ENCODE measurements at regions not wholly inside any gene's neighbourhood (a gene's known extent, or its start where the extent isn't known, plus 50 kb on each side); places are given as distances from the start of the nearest gene placed in this dataset.

- TF ChIP-seq FOXP2 (optimal IDR thresholded peaks at IDR 0.05; ENCODE audit: borderline replicate concordance, extremely low read depth, extremely low read length, insufficient read depth) (no peak), REST (IDR thresholded peaks at IDR 0.05; ENCODE audit: insufficient read depth in 1 of 2, low read depth in 2 of 2, low read length in 2 of 2) (no peak), POLR2AphosphoS5 (IDR thresholded peaks at IDR 0.05; ENCODE audit: low read depth, low read length) (no peak), SIN3A (IDR thresholded peaks at IDR 0.05; ENCODE audit: borderline replicate concordance, insufficient read depth, low read length) (no peak)
Observed at GRCh38 chr18:39863916-39864315, 2091.1 kb upstream of the PIK3C3 start.

Measured in PFSK-1 (cell line).